Trophoblast cell (in vitro differentiated cells and primary cell): ENCODE measurements at regions not wholly inside any gene's neighbourhood (a gene's known extent, or its start where the extent isn't known, plus 50 kb on each side); places are given as distances from the start of the nearest gene placed in this dataset.

Source experiments
- DNase-seq, 2 donors: peaks; one replicate each; pipeline ENCODE4 v3.0.0-alpha.2; 2016
- H2AFZ ChIP-seq: 2 replicates; pipeline ENCODE4 v1.6.1; 2013; ENCODE audit warnings: low read length, moderate library complexity, mild to moderate bottlenecking; ENCODE audit not compliant: insufficient read depth, poor library complexity
- H2AK5ac ChIP-seq: 2 replicates; pipeline ENCODE4 v1.6.1; 2013; ENCODE audit warnings: mild to moderate bottlenecking, low read length
- H2BK120ac ChIP-seq: 2 replicates; pipeline ENCODE4 v1.6.1; 2013; ENCODE audit warnings: low read length, mild to moderate bottlenecking, moderate library complexity; ENCODE audit not compliant: insufficient read depth, poor library complexity
- H2BK12ac ChIP-seq: 2 replicates; pipeline ENCODE4 v1.6.1; 2013; ENCODE audit warnings: mild to moderate bottlenecking, low read length, moderate library complexity
- H2BK5ac ChIP-seq: 2 replicates; pipeline ENCODE4 v1.6.1; 2013; ENCODE audit warnings: low read length, low read depth, moderate library complexity, mild to moderate bottlenecking; ENCODE audit not compliant: poor library complexity
- H3K14ac ChIP-seq: 2 replicates; pipeline ENCODE4 v1.6.1; 2013; ENCODE audit warnings: mild to moderate bottlenecking, low read length
- H3K18ac ChIP-seq: 2 replicates; pipeline ENCODE4 v1.6.1; 2013; ENCODE audit warnings: mild to moderate bottlenecking, low read length
- H3K23ac ChIP-seq: 2 replicates; pipeline ENCODE4 v1.6.1; 2013; ENCODE audit warnings: low read length
- H3K27ac ChIP-seq: 2 replicates; pipeline ENCODE4 v1.5.1; 2013; ENCODE audit warnings: low read depth, mild to moderate bottlenecking, inconsistent platforms, low read length, moderate library complexity
- H3K27me3 ChIP-seq: 2 replicates; pipeline ENCODE4 v1.6.1; 2013; ENCODE audit warnings: inconsistent platforms, mild to moderate bottlenecking, low read length, moderate library complexity; ENCODE audit not compliant: insufficient read depth
- H3K36me3 ChIP-seq, 2 experiments: 1 replicate in 1 of 2; 2 replicates in 1 of 2; pipeline ENCODE4 v1.6.1; 2013; ENCODE audit warnings: low read length in 2 of 2, mild to moderate bottlenecking in 2 of 2, moderate library complexity in 1 of 2; ENCODE audit not compliant: insufficient read depth in 2 of 2, control insufficient read depth in 1 of 2
- H3K4ac ChIP-seq: 2 replicates; pipeline ENCODE4 v1.6.1; 2013; ENCODE audit warnings: low read depth, mild to moderate bottlenecking, low read length, moderate library complexity
- H3K4me1 ChIP-seq, 2 experiments: 1 replicate in 1 of 2; 2 replicates in 1 of 2; pipeline ENCODE4 v1.6.1; 2013; ENCODE audit warnings: low read length in 2 of 2, mild to moderate bottlenecking in 2 of 2, moderate library complexity in 1 of 2; ENCODE audit not compliant: insufficient read depth in 2 of 2, control insufficient read depth in 1 of 2
- H3K4me2 ChIP-seq: 2 replicates; pipeline ENCODE4 v1.6.1; 2013; ENCODE audit warnings: inconsistent platforms, mild to moderate bottlenecking, low read length, moderate library complexity
- H3K4me3 ChIP-seq: 2 replicates; pipeline ENCODE4 v1.5.1; 2013; ENCODE audit warnings: mild to moderate bottlenecking, low read depth, low read length, inconsistent platforms
- H3K79me1 ChIP-seq: one replicate; pipeline ENCODE4 v1.6.1; 2013; ENCODE audit warnings: low read length
- H3K79me2 ChIP-seq: 2 replicates; pipeline ENCODE4 v1.6.1; 2013; ENCODE audit warnings: low read length, mild to moderate bottlenecking; ENCODE audit not compliant: control insufficient read depth, insufficient read depth, poor library complexity
- H3K9ac ChIP-seq: 2 replicates; pipeline ENCODE4 v1.6.1; 2013; ENCODE audit warnings: mild to moderate bottlenecking, low read length
- H3K9me3 ChIP-seq: 2 replicates; pipeline ENCODE4 v1.6.1; 2013; ENCODE audit warnings: low read depth, mild to moderate bottlenecking, control low read depth, inconsistent platforms, low read length; ENCODE audit not compliant: insufficient read depth
- H4K12ac ChIP-seq: 2 replicates; pipeline ENCODE4 v1.6.1; 2013; ENCODE audit warnings: low read depth, mild to moderate bottlenecking, low read length, moderate library complexity
- H4K8ac ChIP-seq: 2 replicates; pipeline ENCODE4 v1.6.1; 2013; ENCODE audit warnings: low read depth, mild to moderate bottlenecking, low read length, moderate library complexity
- H4K91ac ChIP-seq: one replicate; pipeline ENCODE4 v1.6.1; 2013; ENCODE audit warnings: low read depth, mild to moderate bottlenecking, low read length, moderate library complexity
- WGBS: extraction: QIAGEN DNeasy Blood & Tissue Kit; methylation state at CpG from one replicate; pipeline ENCODE4 v1.1.7; 2013; ENCODE audit warnings: missing lambda C conversion rate; ENCODE audit not compliant: insufficient read length, insufficient coverage; ENCODE audit errors: extremely low coverage; 5-methylcytosine and 5-hydroxymethylcytosine counted together

DNA sequence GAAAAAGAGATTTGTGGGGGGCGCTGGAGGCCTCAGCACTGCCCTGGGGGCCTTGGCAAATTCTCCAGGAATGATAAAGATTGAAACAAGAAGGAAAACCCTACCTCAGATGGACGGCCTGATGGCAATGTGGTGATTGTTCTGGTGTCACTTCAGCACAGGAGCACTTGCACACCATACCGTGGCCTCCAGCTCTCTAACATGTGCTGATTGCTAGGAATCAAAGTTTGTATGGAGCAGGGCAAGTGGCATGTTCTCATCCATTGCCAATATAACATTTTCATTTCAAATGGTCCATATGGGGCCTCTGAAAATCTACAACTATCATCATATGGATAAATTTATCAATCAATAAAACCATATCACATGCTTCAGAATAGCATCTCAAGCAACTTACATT is 253.0 kb downstream of the DEPDC1B start:
- H3K4ac ChIP-seq = no peak overlapping the region
- H2BK5ac ChIP-seq = no peak overlapping the region
- H3K27ac ChIP-seq = no peak overlapping the region
- H2AK5ac ChIP-seq = no peak overlapping the region
- no peak overlapping the region for H2AFZ ChIP-seq
- no peak overlapping the region for H2BK12ac ChIP-seq
- H3K79me1 ChIP-seq = no peaks in the 10 kb centered on the region
- WGBS = no CpG with 5 or more reads among the region's 3 CpGs
- no peaks in the 10 kb centered on the region for H3K79me2 ChIP-seq
- no peak overlapping the region for H2BK120ac ChIP-seq
- H3K4me2 ChIP-seq = no peak overlapping the region
- H3K9me3 ChIP-seq = no peaks in the 10 kb centered on the region
- H3K9ac ChIP-seq = no peak overlapping the region
- H3K23ac ChIP-seq = no peak overlapping the region
- no peak for DNase-seq
- H3K36me3 ChIP-seq = no peaks in the 10 kb centered on the region
- no peak overlapping the region for H3K4me3 ChIP-seq
- H3K18ac ChIP-seq = no peak overlapping the region
- H4K8ac ChIP-seq = no peak overlapping the region
- H3K14ac ChIP-seq = no peak overlapping the region
- H4K91ac ChIP-seq = no peak overlapping the region
- H3K27me3 ChIP-seq = no peaks in the 10 kb centered on the region
- H3K4me1 ChIP-seq = no peaks in the 10 kb centered on the region
- H4K12ac ChIP-seq = no peak overlapping the region

DNA sequence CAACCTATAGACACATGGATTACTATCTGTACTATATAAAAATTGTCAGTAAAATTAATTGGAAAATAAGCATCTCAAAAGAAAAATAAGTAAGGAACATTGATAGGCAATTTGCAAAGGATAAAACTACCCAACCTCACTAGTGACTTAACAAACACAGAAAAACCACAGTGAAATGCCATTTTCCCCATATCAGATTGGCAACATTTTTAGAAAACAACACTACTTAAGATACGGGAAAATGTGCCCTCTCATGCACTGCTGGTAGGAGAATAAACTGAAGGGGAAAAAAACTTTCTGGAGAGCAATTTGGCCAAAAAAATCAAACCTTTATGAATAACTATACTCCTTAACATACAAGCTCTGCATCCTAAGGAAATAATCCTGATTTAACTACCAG is 254.0 kb downstream of the DEPDC1B start:
- no peak overlapping the region for H4K8ac ChIP-seq
- no peak overlapping the region for H3K27ac ChIP-seq
- H3K79me2 ChIP-seq = no peaks in the 10 kb centered on the region
- no peaks in the 10 kb centered on the region for H3K9me3 ChIP-seq
- H2AK5ac ChIP-seq = no peak overlapping the region
- H4K12ac ChIP-seq = no peak overlapping the region
- no peak overlapping the region for H2BK5ac ChIP-seq
- no peaks in the 10 kb centered on the region for H3K36me3 ChIP-seq
- no peak overlapping the region for H3K4me2 ChIP-seq
- H3K27me3 ChIP-seq = no peaks in the 10 kb centered on the region
- no peaks in the 10 kb centered on the region for H3K79me1 ChIP-seq
- H3K4me3 ChIP-seq = no peak overlapping the region
- no peak for DNase-seq
- H3K23ac ChIP-seq = no peak overlapping the region
- no peak overlapping the region for H2BK12ac ChIP-seq
- H3K18ac ChIP-seq = no peak overlapping the region
- H3K4ac ChIP-seq = no peak overlapping the region
- H4K91ac ChIP-seq = no peak overlapping the region
- H3K4me1 ChIP-seq = no peaks in the 10 kb centered on the region
- H3K9ac ChIP-seq = no peak overlapping the region
- H2AFZ ChIP-seq = no peak overlapping the region
- WGBS = no CpG with 5 or more reads among the region's 1 CpG
- H3K14ac ChIP-seq = no peak overlapping the region
- no peak overlapping the region for H2BK120ac ChIP-seq

DNA sequence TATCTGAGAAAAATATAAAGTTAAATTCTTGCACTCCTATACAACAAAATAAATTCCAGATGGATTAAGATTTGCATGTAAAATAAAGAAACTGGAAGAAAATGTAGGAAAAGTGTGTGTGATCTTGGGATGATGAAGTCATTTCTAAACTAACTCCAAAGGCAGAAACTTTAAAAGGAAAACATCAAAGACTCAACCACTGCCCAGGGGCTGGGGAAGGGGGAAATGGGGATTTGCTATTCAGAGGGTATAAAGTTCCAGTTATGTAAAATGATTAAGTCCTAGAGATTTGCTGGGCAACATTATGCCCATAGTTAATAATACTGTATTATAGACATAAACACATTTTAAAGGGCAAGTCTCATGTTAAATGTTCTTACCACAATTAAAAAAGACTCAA is 254.5 kb downstream of the DEPDC1B start:
- Histone ChIP-seq H4K12ac (no peak overlapping the region), H3K4me3 (no peak overlapping the region), H2BK12ac (no peak overlapping the region), H3K23ac (no peak overlapping the region), H4K8ac (no peak overlapping the region), H4K91ac (no peak overlapping the region), H3K27ac (no peak overlapping the region), H3K79me2 (no peaks in the 10 kb centered on the region), H3K27me3 (no peaks in the 10 kb centered on the region), H3K9ac (no peak overlapping the region), H3K18ac (no peak overlapping the region), H2BK120ac (no peak overlapping the region), H3K4me1 (no peaks in the 10 kb centered on the region), H3K36me3 (no peaks in the 10 kb centered on the region), H3K4me2 (no peak overlapping the region), H2AFZ (no peak overlapping the region), H3K9me3 (no peaks in the 10 kb centered on the region), H2BK5ac (no peak overlapping the region), H2AK5ac (no peak overlapping the region), H3K4ac (no peak overlapping the region), H3K79me1 (no peaks in the 10 kb centered on the region), H3K14ac (no peak overlapping the region)
- DNase-seq = no peak

DNA sequence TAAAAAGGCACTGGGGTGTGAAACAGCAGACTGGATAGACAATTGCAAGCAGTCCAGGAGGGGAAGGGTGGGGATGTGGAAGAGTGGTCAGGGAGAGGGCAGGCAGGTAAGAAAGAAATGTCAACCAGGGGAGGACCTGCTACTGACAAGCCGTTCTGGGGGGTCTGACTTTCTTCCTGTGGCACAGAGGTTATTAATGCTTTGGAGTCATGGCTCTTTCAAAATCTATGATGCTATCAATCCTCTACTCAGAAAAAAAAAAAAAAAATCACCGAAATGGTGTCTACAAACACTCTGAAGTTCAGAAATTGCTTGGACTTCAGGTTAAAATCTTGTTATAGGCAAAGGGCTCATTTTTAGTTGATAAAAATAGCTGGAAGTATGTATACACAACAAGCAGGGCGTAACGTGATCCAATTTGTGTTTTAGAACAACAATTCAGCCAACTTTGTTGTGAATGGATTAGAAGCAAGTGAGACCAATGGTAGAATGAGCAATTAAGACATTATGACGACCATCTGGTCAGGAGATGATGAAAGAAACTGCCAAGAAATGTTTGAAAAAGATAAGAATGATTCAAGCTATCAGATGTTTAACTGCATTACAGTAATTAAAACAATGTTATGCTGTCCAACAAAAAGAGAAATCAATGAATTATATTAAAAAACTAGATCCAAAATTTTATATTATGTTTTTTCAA is 255.2 kb downstream of the DEPDC1B start:
- no peak for DNase-seq
- Histone ChIP-seq H2BK5ac (no peak overlapping the region), H3K4me1 (no peaks in the 10 kb centered on the region), H4K91ac (no peak overlapping the region), H2BK12ac (no peak overlapping the region), H2AFZ (no peak overlapping the region), H3K14ac (no peak overlapping the region), H3K18ac (no peak overlapping the region), H3K27ac (no peak overlapping the region), H3K9me3 (no peaks in the 10 kb centered on the region), H3K79me1 (no peaks in the 10 kb centered on the region), H3K27me3 (no peaks in the 10 kb centered on the region), H2AK5ac (no peak overlapping the region), H3K23ac (no peak overlapping the region), H3K4me3 (no peak overlapping the region), H3K4ac (no peak overlapping the region), H3K9ac (no peak overlapping the region), H3K79me2 (no peaks in the 10 kb centered on the region), H4K8ac (no peak overlapping the region), H3K36me3 (no peaks in the 10 kb centered on the region), H4K12ac (no peak overlapping the region), H2BK120ac (no peak overlapping the region), H3K4me2 (no peak overlapping the region)
- no CpG with 5 or more reads among the region's 5 CpGs for WGBS
